GM18517 (cell line): ENCODE measurements at regions not wholly inside any gene's neighbourhood (a gene's known extent, or its start where the extent isn't known, plus 50 kb on each side); places are given as distances from the start of the nearest gene placed in this dataset.
A peak's percentile ranks its signal among the peaks of the same experiment; 100 is the strongest.

ENCODE experiments used
- ATAC-seq: cut with Tn5 transposase; IDR thresholded peaks from one replicate; pipeline ENCODE4 v1.9.1; 2021; ENCODE audit warnings: mild to moderate bottlenecking, moderate library complexity; ENCODE audit not compliant: unreplicated experiment

GRCh38 chr11:27907530-27907929 lies 200.4 kb downstream of the KIF18A start:
- ATAC-seq = no peak

GRCh38 chr11:27907091-27907490 lies 200.9 kb downstream of the KIF18A start:
- no peak for ATAC-seq

GRCh38 chr11:27904358-27905055 lies 203.4 kb downstream of the KIF18A start:
- no peak for ATAC-seq

GRCh38 chr11:27902981-27903624 lies 202.8 kb upstream of the BDNF start:
- no peak for ATAC-seq

GRCh38 chr11:27898166-27898565 lies 197.9 kb upstream of the BDNF start:
- no peak for ATAC-seq

- no peak for ATAC-seq
These were observed 195.8 kb upstream of the BDNF start for GRCh38 chr11:27896096-27896495.

GRCh38 chr11:27894552-27894951 lies 194.3 kb upstream of the BDNF start:
- no peak for ATAC-seq

- no peak for ATAC-seq
These were observed 186.6 kb upstream of the BDNF start for GRCh38 chr11:27886857-27887256.

- ATAC-seq = peak; percentile 68
These were observed 181.9 kb upstream of the BDNF start for GRCh38 chr11:27882066-27882697.

GRCh38 chr11:27875831-27876775 lies 175.8 kb upstream of the BDNF start:
- ATAC-seq = no peak

- no peak for ATAC-seq
These were observed 175.0 kb upstream of the BDNF start for GRCh38 chr11:27874998-27875830.

- no peak for ATAC-seq
These were observed 173.4 kb upstream of the BDNF start for GRCh38 chr11:27873664-27874063.

- ATAC-seq = no peak
These were observed 170.8 kb upstream of the BDNF start for GRCh38 chr11:27871056-27871455.

- no peak for ATAC-seq
These were observed 169.4 kb upstream of the BDNF start for GRCh38 chr11:27869701-27870100.

GRCh38 chr11:27868709-27869108 lies 168.5 kb upstream of the BDNF start:
- ATAC-seq = no peak

GRCh38 chr11:27868226-27868625 lies 168.0 kb upstream of the BDNF start:
- no peak for ATAC-seq

GRCh38 chr11:27865105-27865504 lies 164.8 kb upstream of the BDNF start:
- ATAC-seq = no peak

- ATAC-seq = no peak
These were observed 164.4 kb upstream of the BDNF start for GRCh38 chr11:27864611-27865010.

GRCh38 chr11:27864091-27864491 lies 163.8 kb upstream of the BDNF start:
- no peak for ATAC-seq

- no peak for ATAC-seq
These were observed 163.4 kb upstream of the BDNF start for GRCh38 chr11:27863637-27864036.
